ENCODE measurements at regions not wholly inside any gene's neighbourhood (a gene's known extent, or its start where the extent isn't known, plus 50 kb on each side); places are given as distances from the start of the nearest gene placed in this dataset.

DNA sequence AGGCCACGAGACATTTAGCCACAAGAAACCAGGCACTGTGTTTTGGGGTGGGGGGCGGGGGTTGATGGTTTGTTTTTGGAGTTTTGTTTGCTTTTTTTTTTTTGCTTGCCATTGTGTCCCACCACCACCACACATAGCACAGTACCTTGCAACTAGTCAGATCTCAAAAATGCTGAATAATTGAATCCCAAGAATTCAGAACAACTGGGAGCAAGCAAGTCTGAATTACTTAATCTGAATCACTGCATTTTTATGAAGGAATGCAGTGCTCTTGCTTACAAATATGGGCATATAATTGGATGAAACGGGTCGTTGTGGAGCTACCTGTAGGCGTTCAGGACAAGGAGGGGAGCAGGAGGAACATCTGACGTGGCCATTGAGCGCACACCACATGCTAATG, 151.5 kb upstream of the CDYL start:
- no peak for TF ChIP-seq EZH2 (IDR thresholded peaks at IDR 0.05; ENCODE audit: borderline replicate concordance, low read length)
- TF ChIP-seq, protein P1, sequence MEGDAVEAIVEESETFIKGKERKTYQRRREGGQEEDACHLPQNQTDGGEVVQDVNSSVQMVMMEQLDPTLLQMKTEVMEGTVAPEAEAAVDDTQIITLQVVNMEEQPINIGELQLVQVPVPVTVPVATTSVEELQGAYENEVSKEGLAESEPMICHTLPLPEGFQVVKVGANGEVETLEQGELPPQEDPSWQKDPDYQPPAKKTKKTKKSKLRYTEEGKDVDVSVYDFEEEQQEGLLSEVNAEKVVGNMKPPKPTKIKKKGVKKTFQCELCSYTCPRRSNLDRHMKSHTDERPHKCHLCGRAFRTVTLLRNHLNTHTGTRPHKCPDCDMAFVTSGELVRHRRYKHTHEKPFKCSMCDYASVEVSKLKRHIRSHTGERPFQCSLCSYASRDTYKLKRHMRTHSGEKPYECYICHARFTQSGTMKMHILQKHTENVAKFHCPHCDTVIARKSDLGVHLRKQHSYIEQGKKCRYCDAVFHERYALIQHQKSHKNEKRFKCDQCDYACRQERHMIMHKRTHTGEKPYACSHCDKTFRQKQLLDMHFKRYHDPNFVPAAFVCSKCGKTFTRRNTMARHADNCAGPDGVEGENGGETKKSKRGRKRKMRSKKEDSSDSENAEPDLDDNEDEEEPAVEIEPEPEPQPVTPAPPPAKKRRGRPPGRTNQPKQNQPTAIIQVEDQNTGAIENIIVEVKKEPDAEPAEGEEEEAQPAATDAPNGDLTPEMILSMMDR (IDR thresholded peaks at IDR 0.05; ENCODE audit: low read length) = no peak

Data from OCI-LY1 (cell line).